HG03521 (cell line): ENCODE measurements at regions not wholly inside any gene's neighbourhood (a gene's known extent, or its start where the extent isn't known, plus 50 kb on each side); places are given as distances from the start of the nearest gene placed in this dataset.

Experiments
- ATAC-seq: cut with Tn5 transposase; IDR thresholded peaks from one replicate; pipeline ENCODE4 v1.9.1; 2021; ENCODE audit warnings: mild to moderate bottlenecking, moderate library complexity; ENCODE audit not compliant: unreplicated experiment

DNA sequence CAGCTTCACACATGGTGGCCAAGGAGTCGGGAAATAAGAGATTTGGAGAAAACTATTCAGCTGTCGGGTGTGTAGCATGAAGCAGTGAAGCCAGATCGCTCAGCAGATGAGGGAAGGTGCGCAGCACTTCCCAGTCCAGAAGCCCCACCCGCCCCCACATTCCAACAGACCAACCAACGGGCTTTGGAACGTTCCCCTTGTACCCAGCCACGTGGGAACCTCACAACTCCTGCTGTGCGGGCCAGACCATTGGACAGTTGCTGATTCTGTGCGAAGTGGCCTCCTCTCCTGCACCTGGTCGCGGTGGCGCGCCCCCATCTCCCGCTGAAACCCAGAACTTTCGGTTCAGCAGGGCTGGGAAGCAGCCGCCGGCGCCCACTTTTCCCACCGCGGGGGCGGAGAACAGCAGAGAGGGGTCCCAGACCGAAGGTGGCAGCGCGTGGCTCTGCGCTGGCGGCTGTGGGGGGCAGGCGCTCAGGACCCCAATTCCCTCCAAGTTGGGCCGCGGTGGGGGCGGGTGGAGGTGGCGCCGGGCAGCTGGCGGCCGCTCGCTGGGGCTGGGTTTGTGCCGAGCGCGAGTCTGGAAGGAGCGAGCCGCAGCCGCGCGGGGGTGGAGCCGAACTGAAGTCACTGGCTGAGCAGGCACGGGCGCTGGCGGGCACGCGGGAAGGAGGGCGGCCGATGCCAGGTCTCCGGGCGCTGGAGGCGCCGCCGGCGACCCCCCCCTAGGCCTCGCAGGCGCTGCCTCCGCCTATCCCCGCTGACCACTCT is 1301.5 kb upstream of the SORCS1 start:
- no peak for ATAC-seq

DNA sequence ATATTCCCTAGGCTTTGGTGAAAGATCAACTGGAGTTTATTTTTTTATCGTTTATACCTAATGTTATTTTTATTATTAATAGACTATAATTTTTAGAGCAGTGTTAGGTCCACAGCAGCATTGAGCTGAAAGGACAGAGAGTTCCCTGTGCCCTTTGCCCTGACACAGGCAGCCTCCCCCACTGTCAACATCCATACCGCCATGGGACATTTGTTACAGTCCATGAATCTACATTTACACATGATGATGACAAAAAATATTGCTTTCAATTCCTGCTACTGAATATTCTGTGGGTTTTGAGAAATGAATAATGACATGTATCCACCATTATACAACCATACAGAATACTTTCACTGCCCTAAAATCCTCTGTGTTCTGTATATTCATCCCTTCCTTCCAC is 1297.5 kb upstream of the SORCS1 start:
- ATAC-seq: no peak

DNA sequence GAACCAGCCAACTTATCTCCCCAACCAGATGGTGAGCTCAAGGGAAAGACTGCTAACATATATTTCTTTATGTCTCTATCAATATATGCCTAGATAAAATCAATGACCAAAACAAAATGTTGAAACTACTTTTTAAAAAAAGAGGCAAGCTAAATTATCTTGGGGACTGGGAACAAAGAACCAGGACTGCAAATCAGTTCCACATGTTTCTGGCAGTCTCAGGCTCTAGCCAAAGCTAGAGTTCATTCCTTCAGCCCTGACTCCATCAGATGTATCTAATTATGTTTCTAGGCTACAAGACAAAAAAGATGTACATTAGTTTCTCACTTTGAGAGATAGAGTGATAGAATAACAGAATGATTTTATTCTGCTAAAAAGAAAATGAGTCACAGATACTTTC is 1290.3 kb upstream of the SORCS1 start:
- ATAC-seq: no peak

DNA sequence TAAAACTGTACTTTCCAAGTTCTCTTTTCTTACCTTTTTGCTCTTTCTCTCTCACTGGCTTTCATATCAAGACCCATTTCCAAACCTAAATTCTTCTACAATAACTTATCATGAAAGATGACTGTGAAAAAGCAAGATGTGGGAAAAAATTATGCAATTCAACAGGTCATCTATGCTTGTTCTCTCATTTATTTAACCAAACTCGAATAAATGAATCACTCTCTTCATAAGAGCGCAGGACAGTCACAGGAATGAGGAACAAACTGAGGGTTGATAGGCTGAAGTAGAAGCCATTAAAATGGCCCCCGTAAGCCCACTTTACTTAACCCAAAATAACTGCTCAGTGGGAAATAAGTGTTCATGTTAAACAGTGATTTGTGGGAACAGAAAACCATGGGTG is 1289.7 kb upstream of the SORCS1 start:
- no peak for ATAC-seq

DNA sequence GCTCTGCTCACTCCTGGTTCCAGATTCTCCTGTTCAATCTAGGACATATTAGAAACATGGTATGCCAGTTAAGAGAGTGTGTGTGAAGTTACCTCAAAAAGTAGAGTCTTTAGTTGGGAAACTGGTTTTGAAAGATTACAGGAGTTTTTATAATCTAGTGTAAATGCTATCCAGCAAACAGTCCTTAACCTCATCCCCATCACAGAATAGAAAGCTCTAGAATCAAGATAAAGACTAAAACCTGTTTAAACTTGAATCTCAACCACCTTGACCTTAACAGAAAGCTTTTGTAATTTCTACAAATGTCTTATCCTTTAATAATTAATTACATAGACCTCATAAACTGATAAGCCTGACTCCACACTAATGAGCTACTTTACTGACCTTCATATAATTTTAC is 1288.7 kb upstream of the SORCS1 start:
- no peak for ATAC-seq

DNA sequence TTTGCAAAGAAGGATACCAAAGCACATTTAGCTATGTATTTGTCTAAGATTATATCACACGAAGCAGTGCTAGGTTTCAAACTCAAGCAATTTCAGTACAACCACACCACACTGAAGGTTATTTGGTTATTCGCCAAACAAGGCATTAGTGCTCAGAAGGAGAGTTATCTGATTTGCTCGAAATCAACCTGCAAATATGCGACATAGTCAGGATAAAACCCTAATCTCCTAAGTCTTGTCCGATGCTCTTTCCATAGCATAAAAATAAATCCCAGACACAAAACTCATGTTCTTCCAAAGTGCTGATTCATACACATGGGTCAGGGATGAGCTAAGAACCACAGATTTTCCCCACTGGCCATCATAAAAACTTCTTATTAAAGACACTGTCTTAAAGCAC is 1288.0 kb upstream of the SORCS1 start:
- no peak for ATAC-seq

DNA sequence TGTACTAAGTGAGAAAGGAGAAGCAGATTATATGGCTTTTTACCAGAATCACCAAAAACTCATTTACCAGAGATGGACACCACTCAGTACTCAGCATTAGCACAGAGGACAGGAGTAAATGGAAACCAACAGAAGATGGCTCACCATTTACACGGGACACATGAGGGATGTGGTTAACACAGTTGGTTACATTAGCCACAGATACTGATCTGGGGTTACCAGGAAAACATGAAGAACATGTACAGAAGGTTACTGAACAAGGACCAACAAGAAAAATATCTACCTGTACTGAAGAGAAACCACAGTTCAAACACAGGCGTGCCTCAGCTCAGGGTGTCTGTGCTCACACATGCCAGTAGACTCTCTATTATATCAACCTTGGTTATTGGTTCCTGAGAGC is 1285.8 kb upstream of the SORCS1 start:
- no peak for ATAC-seq

DNA sequence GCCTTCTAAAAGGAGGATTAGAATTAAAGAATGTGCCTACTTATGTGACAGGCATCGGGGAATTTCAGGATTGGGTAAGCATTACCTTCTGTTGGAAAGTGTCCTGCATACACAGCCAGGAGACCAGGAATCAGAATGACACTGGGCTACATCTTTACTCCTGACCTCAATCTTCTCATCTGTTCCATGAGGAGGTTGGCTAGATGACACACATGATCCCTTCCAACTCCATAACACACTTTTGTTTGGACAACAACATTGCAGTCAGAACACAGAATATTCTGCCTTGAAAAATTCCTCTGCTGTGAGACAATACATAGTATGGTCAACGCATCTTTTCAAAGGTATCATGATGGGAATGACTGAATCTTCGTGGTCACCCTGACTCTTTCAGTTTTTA is 1281.2 kb upstream of the SORCS1 start:
- no peak for ATAC-seq

DNA sequence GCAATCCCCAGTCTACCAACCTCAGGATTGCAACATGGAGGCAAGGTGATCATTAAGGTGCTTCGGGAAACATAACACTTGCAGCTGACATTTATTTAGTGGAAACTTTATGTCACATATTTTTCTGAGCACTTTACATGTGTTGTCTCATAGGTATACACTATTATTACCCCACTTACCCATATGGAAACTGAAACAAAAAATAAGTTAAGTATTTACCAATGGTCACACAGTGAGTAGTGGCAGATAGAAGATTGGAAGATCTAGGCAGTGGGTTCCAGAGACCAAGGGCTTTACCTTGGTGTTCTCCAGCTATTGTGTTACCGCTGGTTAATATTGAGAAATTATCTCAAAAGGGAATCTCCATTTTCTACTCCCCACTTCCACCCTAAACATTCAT is 1279.1 kb upstream of the SORCS1 start:
- ATAC-seq: no peak

DNA sequence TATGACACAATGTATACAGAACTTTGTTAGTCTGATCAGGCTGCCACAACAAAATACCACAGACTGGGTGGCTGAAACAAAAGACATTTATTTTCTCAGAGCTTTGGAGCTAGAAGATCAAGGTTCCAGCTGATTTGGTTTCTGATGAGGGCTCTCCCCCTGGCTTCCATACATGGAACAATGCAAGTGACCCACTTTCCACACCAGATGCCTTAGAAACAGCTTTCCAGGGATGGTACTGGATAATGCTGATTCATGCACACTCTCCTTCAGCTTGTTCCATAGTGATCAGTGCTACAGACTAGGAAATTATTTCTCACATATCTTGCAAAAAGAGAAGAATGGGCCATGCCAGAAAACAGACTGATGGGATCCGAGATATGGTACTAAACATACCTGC is 1274.9 kb upstream of the SORCS1 start:
- no peak for ATAC-seq

DNA sequence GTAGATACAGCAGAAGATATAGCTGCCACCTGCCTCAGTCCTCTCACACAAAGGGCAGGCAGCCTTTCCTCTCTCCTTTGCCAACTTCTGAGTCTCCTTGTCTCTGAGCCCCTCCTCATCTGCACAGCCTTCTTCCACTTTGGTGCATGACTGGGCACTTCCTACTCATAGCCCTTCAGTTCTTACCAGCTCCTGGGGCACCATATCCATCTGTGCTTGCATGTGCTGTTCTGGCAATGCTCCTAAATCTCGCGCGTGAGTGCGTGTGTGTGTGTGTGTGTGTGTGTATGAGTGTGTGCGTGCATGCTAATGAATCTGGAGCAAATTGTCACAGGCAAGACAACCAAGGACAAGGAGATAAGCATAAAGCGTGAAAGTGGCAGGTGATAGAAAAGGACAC is 1271.6 kb upstream of the SORCS1 start:
- ATAC-seq: no peak

DNA sequence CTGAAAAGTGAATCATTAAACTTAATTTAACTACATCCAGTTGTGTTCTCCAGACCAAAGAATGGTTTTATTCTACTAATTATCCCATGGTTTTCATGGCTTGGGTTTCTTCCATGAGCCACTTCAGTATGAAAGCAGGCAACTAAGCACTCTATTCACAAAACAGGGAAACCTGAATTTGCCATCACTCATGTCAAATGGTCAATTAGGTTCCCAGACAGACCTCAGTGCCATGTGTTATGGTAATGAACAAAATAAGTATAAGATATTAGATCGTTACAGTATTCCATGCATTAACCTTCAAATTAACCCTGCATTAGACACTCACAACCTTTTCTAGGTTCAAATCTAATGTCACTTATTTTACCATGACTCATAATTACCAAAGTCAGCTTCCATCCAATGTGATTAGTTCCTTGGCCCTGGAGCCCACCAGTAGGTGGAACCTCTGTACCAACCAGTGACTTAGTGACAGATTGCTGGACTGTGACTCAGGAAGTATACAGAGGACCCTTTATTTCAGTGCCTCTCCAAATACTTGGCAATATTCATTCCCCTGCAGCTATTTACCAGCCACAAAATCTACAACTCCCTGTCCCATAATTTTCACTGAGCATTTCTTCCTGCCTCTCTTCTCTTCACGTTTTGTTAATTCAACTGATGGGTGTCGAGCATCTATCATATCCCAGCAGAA is 1270.2 kb upstream of the SORCS1 start:
- no peak for ATAC-seq

DNA sequence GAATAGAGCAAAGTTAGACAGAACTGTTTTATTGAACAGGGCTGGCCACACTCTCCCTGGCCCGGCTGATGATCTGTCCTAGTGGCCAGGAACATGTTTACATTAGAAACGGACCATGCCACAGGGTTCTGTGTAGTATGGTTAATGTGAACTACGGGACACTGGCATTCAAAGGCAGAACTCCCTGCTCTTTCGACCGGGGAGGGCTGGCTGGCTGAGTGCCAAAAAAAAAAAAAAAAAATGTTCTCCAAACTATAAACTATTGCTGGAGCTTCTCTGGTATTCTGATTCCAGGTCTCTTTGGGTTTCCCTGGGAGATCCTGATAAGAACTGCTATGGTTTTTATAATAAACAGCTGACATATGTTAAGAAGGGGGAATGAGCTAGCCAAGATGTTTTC is 1262.6 kb upstream of the SORCS1 start:
- ATAC-seq: no peak

DNA sequence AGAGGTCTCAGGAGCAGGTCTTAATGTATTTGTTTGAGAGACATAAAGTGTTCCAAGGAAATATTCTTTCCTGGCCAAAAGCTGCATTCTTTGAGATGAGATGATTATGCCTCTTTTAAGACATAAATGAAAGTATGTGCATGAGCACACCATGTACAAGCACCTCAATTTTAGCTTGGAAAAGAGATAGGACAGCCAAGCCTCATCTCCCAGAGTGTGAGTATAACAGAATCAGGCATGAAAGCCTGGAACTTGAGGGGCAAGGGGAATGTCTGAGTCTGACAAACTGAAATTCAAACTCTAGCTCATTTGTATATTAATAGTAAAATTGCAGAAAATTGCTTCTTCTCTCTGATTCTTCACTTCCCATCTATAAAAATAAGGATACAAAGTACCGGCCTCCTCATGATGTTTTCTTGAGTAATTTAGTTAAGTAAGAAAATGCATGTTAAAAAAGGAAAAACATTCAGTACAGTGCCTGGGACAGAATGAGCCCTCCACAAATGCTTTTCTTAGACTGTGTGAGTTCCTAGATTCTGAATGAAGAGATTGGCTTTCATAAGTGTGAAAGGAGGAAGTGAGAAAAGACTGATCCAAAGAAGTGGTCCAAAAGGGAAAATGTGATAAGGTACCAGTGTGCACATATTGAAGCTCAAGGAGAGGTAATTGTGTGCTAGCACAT is 1260.9 kb upstream of the SORCS1 start:
- ATAC-seq: no peak

DNA sequence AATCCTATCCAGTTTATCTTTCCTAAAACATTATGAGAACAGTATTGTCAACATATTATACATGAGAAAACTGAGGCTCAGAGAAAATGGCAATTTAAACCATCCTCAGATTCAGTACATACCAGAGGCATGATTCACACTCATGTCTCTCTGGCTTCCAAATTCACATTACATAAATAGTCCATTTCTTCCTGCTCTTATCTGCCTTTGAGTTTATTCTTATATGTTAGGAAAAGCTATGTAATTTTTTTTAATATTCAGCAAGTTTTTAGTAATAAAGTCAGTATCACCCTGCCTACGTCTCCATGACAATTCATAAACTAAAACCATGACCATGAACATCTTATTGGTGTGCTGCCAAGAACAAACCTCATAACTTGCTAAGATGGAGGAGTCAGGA is 1260.2 kb upstream of the SORCS1 start:
- no peak for ATAC-seq

DNA sequence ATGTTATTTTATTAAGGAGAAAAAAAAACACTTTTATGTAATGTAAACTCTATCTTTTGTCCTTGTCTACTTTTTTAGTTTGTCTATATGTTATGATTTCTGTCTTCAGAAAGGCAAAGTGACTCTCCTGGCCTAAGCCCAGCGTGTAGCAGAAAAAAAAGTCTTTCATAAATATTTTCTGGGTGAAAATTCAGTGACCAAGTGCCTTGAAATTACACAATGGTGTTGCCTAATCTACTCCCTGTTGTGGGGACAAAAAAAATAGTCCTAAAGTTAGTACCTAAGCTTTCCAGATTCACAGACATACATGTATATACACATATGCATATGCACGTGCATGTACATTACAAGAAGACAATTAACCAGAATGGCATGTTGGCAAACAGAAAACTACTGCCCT is 1257.8 kb upstream of the SORCS1 start:
- no peak for ATAC-seq

DNA sequence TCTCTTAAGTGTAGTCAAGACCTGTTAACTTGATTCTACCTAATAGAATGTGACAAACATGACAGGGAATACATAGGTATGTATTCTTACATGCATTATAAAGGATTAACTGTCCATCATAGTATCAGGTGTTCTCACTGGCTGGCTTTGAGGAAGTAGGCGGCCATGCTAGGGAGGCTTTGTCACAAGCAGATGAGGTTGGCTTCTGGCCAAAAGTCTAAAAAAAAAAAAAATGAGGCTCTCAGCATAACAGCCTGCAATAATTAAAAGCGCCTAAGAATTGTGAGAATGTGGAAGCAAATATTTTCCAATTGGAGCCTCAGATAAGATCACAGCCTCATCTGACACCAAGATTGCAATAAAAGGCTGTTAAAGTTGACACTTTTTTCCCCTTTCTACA is 1256.8 kb upstream of the SORCS1 start:
- ATAC-seq: no peak

DNA sequence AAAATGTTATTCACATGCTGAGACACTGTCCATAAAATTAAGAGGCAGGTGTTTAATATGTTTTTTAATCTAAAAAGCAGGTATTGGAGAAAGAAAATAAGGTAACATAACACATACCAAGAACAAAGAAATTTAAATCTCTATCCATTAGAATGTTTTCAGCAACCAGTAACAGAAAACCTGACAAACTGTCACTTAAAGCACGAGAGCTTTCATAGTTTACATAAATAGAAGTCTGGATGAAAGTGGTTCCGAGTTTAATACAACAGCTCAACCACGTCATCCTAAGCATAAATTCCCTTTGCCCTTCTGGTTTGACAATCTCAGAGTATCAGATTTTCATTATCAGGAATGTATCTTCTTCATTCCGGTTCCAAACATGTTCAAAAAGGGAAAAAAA is 1249.4 kb upstream of the SORCS1 start:
- ATAC-seq: no peak

DNA sequence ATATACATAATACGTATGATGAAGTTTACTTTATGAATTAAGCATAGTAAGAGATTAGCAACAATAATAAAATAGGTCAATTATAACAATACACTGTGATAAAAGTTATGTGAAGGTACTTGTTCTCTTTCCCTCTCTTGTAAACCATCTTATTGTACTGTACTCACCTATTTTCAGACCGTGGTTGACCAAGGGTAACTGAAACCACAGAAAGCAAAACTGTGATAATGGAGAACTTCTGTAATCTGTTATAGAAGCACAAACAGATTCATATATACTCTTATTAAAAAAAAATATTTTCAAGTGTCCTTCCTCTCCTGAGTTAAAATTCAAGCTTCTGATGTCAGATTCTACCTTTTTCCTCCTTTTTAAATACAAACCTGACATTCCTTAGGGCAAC is 1247.8 kb upstream of the SORCS1 start:
- no peak for ATAC-seq

DNA sequence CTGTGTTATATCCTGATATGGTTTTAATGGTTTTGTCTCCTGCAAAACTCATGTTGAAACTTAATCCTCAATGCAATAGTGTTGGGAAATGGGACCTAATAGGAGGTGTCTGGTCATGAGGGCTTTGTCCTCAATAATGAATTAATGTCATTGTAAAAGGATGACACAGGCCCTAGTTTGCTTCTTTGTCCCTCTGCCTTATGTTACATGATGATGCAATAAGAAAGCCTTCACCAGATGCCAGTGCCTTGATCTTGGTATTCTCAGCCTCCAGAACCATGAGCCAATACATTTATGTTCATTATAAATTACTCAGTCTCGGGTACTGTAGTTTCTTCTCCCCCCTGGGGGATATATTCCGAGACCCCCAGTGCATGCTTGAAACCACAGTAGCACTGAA is 1247.4 kb upstream of the SORCS1 start:
- ATAC-seq: no peak

DNA sequence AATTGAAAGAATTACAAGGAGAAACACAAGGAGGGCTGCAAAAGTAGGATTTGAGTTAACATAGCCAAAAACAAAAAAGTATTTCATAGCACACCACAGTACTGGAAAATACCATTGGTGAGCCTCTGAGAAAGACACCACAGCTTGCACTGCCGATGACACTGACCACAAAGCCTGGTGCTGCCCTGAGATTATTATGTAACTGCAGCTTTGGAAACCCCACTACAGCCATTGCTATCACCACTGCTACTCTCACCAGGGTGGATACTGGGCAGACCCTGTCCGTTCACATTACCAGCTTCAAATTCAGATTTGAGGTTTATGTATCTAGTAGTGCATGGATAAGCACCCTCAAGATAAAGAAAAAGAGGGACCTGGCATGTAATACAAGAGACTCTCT is 1246.7 kb upstream of the SORCS1 start:
- ATAC-seq: no peak

DNA sequence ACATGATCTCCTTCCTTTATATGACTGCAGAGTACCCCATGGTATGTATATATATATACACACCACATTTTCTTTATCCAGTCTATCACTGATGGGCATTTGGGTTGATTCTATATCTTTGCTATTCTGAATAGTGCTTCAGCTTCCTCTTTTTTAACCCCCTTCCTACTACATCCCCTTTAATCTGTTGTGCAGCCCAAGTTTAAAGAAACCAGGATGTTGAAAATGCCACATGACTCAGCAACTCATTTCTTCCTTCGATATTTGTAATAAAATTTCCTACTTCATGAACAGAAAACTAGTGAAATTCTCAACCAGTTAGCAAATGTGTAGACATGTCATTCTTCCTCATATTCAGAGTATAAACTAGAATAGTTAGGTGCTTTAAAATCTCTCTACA is 1245.7 kb upstream of the SORCS1 start:
- ATAC-seq: no peak
